ENCODE measurements at regions not wholly inside any gene's neighbourhood (a gene's known extent, or its start where the extent isn't known, plus 50 kb on each side); places are given as distances from the start of the nearest gene placed in this dataset.

DNA sequence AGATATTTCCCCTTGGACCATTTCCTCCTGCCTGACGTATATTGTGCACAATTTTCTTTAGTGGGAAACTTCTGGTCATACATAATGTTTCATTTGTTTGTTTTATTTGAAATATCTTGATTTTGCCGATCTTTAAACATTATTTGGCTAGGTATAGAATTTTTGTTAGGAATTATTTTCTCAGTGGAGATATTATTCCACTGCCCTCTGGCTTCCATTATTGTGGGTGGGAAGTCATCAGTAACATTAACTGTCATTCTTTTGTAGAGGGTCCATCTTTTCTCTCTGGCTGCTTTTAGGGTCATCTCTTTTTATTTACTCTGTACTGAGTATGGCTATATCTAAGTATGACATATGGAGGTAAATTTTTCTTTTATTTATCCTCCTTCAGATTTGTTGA is 135.5 kb upstream of the LIPC start:
- TF ChIP-seq, protein P1, sequence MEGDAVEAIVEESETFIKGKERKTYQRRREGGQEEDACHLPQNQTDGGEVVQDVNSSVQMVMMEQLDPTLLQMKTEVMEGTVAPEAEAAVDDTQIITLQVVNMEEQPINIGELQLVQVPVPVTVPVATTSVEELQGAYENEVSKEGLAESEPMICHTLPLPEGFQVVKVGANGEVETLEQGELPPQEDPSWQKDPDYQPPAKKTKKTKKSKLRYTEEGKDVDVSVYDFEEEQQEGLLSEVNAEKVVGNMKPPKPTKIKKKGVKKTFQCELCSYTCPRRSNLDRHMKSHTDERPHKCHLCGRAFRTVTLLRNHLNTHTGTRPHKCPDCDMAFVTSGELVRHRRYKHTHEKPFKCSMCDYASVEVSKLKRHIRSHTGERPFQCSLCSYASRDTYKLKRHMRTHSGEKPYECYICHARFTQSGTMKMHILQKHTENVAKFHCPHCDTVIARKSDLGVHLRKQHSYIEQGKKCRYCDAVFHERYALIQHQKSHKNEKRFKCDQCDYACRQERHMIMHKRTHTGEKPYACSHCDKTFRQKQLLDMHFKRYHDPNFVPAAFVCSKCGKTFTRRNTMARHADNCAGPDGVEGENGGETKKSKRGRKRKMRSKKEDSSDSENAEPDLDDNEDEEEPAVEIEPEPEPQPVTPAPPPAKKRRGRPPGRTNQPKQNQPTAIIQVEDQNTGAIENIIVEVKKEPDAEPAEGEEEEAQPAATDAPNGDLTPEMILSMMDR (IDR thresholded peaks at IDR 0.05), result no peak
- TF ChIP-seq EZH2phosphoT487 (IDR thresholded peaks at IDR 0.05) (no peak), EZH2 (IDR thresholded peaks at IDR 0.05) (no peak)

All from neural progenitor cell (in vitro differentiated cells).